Upper lobe of left lung (tissue), 6 donors: ENCODE measurements at regions not wholly inside any gene's neighbourhood (a gene's known extent, or its start where the extent isn't known, plus 50 kb on each side); places are given as distances from the start of the nearest gene placed in this dataset.

Source experiments
- ATAC-seq, 2 donors: fragments of 200-7000 bp; cut with Tn5 transposase; one replicate each; pipeline ENCODE4 v1.9.1; 2022; ENCODE audit warnings: mild to moderate bottlenecking in 2 of 2, moderate library complexity in 2 of 2; ENCODE audit not compliant: low FRiP score in 2 of 2
- DNase-seq, 2 donors: peaks; one replicate each; pipeline ENCODE4 v3.0.0-alpha.2; 2019 to 2020
- H3K27ac ChIP-seq, 4 donors: fragments of 200-600 bp; sonication (generic); one replicate each; pipeline ENCODE4 v1.5.1; 2016 to 2019
- H3K27me3 ChIP-seq, 4 donors: fragments of 200-600 bp; sonication (generic); one replicate each; pipeline ENCODE4 v1.5.1; 2017 to 2019
- H3K36me3 ChIP-seq, 4 donors: fragments of 200-600 bp; sonication (generic); one replicate each; pipeline ENCODE4 v1.5.1; 2016 to 2019
- H3K4me1 ChIP-seq, 4 donors: fragments of 200-600 bp; sonication (generic); one replicate each; pipeline ENCODE4 v1.5.1; 2018 to 2019
- H3K4me3 ChIP-seq, 4 donors: fragments of 200-600 bp; sonication (generic); one replicate each; pipeline ENCODE4 v1.5.1; 2017 to 2019; ENCODE audit warnings: mild to moderate bottlenecking in 2 of 4, moderate library complexity in 1 of 4
- H3K9me3 ChIP-seq, 4 donors: fragments of 200-600 bp; sonication (generic); one replicate each; pipeline ENCODE4 v1.5.1; 2018 to 2019
- EP300 ChIP-seq, 4 donors: sonication (generic); formaldehyde crosslinking; IDR thresholded peaks; one replicate each; pipeline ENCODE4 v1.5.1; 2017; ENCODE audit warnings: antibody characterized with exemption in 4 of 4, control low read depth in 2 of 4
- POLR2A ChIP-seq, 4 donors: fragments of 450-650 bp; IDR thresholded peaks; one replicate each; pipeline ENCODE4 v1.5.1; 2016 to 2017; ENCODE audit warnings: antibody characterized with exemption in 4 of 4, mild to moderate bottlenecking in 2 of 4
- POLR2AphosphoS5 ChIP-seq, 2 donors: sonication (generic); formaldehyde crosslinking; IDR thresholded peaks; one replicate each; pipeline ENCODE4 v1.5.1; 2017; ENCODE audit warnings: antibody characterized with exemption in 2 of 2
- WGBS, 2 donors: methylation state at CpG; one replicate each; pipeline ENCODE4 v1.1.5; 2017 to 2018; 5-methylcytosine and 5-hydroxymethylcytosine counted together
- TF ChIP-seq, protein P1 (sequence below), 6 experiments: fragments of 450-650 bp in 4 of 6; fragments of 200-600 bp in 2 of 6; sonication (generic) in 2 of 6; IDR thresholded peaks; one replicate each; pipeline ENCODE4 v1.5.1; 2016 to 2019; ENCODE audit warnings: antibody characterized with exemption in 6 of 6
- donor health status: DM: no; HTN: no; CAD: no; lungs with moderate emphysema.
- donor health status: DM: no; HTN: yes; CAD: no; lungs with severe emphysema.

DNA sequence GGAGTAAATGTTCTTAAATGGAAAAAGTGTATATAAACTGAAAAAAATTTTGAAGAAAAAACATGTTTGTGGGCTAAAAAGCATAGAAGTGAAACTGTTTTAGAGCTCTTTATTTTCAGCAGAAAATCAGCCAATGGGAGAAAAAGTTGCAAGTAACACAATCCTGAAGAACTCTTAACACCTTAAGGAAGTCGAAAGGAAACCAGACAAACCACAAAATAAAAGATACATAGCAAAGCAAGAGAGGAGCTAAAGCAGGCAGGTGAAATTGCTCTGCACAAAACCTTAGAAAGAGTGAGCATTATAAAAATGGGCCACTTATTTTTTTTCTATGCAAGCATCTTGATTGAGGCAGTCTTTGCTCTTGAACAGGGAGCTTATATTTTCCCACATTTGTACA, 300.5 kb downstream of the RAP2B start:
- WGBS, 2 donors = 52 to 66% methylated on average over 1 of the region's 1 CpG
- no peaks in the 10 kb centered on the region for H3K27me3 ChIP-seq
- no peaks in the 10 kb centered on the region for H3K4me1 ChIP-seq
- H3K4me3 ChIP-seq = no peak overlapping the region
- H3K27ac ChIP-seq = no peak overlapping the region
- DNase-seq = no peak
- no peaks in the 10 kb centered on the region for H3K36me3 ChIP-seq
- no peaks in the 10 kb centered on the region for H3K9me3 ChIP-seq
- TF ChIP-seq EP300 (IDR thresholded peaks at IDR 0.05) (no peak), POLR2A (IDR thresholded peaks at IDR 0.05) (no peak), POLR2AphosphoS5 (IDR thresholded peaks at IDR 0.05) (no peak)
- TF ChIP-seq, protein P1, sequence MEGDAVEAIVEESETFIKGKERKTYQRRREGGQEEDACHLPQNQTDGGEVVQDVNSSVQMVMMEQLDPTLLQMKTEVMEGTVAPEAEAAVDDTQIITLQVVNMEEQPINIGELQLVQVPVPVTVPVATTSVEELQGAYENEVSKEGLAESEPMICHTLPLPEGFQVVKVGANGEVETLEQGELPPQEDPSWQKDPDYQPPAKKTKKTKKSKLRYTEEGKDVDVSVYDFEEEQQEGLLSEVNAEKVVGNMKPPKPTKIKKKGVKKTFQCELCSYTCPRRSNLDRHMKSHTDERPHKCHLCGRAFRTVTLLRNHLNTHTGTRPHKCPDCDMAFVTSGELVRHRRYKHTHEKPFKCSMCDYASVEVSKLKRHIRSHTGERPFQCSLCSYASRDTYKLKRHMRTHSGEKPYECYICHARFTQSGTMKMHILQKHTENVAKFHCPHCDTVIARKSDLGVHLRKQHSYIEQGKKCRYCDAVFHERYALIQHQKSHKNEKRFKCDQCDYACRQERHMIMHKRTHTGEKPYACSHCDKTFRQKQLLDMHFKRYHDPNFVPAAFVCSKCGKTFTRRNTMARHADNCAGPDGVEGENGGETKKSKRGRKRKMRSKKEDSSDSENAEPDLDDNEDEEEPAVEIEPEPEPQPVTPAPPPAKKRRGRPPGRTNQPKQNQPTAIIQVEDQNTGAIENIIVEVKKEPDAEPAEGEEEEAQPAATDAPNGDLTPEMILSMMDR (IDR thresholded peaks at IDR 0.05) = no peak
- ATAC-seq = no peak

DNA sequence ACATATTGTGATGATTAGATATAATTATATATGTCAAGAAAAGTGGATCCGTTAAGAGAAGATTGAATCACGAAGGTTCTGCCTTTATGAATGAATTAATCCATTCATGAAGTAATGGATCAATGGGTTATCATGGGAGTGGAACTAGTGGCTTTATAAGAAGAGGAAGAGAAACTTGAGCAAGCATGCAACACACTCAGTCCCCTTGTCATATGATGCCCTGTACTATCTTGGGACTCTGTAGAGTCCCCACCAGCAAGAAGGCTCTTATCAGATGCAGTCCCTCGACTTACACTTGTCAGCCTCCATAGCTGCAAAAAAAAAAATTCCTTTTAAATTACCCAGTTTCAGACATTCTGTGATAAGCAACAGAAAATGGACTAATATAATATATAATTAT, 301.9 kb downstream of the RAP2B start:
- H3K27ac ChIP-seq = no peak overlapping the region
- H3K4me3 ChIP-seq = no peak overlapping the region
- H3K27me3 ChIP-seq = no peaks in the 10 kb centered on the region
- DNase-seq = no peak
- 73 to 76% methylated on average over 3 of the region's 3 CpGs for WGBS, 2 donors
- H3K4me1 ChIP-seq = no peaks in the 10 kb centered on the region
- H3K36me3 ChIP-seq = no peaks in the 10 kb centered on the region
- ATAC-seq = no peak
- no peaks in the 10 kb centered on the region for H3K9me3 ChIP-seq
- TF ChIP-seq POLR2A (IDR thresholded peaks at IDR 0.05) = no peak
- TF ChIP-seq, protein P1 (IDR thresholded peaks at IDR 0.05) = no peak
- no peak for TF ChIP-seq EP300 (IDR thresholded peaks at IDR 0.05)
- no peak for TF ChIP-seq POLR2AphosphoS5 (IDR thresholded peaks at IDR 0.05)

DNA sequence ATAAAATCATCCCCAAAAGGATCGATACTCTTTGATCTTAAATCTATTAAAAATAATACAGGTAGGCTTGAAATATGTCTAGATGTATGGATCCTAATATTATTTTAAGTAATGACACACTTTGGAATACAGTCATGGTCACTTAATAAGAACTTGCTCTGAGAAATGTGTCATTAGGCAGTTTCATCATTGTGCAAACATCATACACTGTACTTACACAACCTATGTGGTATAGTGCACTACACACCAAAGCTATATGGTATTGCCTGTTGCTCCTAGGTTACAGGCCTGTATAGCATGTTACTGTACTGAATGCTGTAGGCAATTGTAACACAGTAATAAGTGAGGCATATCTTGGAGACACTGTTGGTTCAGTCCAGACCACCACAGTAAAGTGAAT, 307.1 kb downstream of the RAP2B start:
- Histone ChIP-seq H3K27me3 (no peaks in the 10 kb centered on the region), H3K9me3 (no peaks in the 10 kb centered on the region), H3K27ac (no peak overlapping the region), H3K4me1 (no peaks in the 10 kb centered on the region), H3K4me3 (no peak overlapping the region), H3K36me3 (no peaks in the 10 kb centered on the region)
- 96 to 98% methylated on average over 1 of the region's 1 CpG for whole genome bisulfite sequencing, 2 donors
- TF ChIP-seq EP300 (IDR thresholded peaks at IDR 0.05) (no peak), POLR2A (IDR thresholded peaks at IDR 0.05) (no peak), POLR2AphosphoS5 (IDR thresholded peaks at IDR 0.05) (no peak)
- TF ChIP-seq, protein P1 (IDR thresholded peaks at IDR 0.05) = no peak
- no peak for DNase-seq
- no peak for ATAC-seq

DNA sequence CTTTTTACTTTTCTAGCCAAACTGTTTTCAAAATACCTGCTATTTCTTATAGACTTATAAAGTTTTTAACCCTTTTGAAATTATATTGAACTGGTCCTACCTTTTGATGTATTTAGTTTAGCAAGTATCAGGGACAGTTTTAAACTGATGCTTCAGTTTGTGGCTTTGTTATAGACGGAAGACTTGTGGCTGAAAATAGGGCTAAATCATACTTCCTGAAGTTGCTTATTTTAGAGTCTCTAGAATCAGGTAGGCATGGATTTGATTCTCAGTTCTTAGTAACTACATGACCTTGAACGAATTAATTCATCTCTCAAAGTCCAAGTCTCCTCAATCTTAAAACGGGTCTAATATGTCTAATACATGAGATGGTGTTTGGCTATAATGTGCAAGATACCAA, 322.8 kb downstream of the RAP2B start:
- no peak for TF ChIP-seq POLR2A (IDR thresholded peaks at IDR 0.05)
- TF ChIP-seq, protein P1 (IDR thresholded peaks at IDR 0.05) = no peak
- TF ChIP-seq POLR2AphosphoS5 (IDR thresholded peaks at IDR 0.05) = no peak
- no peak for TF ChIP-seq EP300 (IDR thresholded peaks at IDR 0.05)
- Histone ChIP-seq H3K27ac (no peak overlapping the region), H3K9me3 (no peaks in the 10 kb centered on the region), H3K4me1 (no peaks in the 10 kb centered on the region), H3K4me3 (no peak overlapping the region), H3K36me3 (no peaks in the 10 kb centered on the region), H3K27me3 (no peaks in the 10 kb centered on the region)
- ATAC-seq (no peak), DNase-seq (no peak)
- WGBS, 2 donors = 65 to 66% methylated on average over 3 of the region's 3 CpGs

DNA sequence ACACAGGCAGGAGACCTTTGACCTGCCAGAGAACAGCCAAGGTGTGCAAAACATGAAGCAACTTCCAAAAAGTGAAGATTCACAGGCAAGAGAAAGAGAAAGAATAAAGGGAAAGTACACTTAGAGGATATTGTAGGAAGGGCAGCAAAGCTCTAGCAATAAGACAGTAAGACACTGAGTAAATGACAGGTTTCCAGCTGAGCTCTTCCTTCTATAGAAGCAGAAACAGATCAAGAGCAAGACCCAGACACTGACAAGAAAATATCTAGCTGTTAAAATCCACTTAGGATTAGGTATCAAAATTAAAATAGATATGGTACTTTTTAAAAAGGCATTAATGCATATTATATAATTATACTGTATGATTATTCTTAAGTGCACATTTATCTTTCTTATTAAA, 333.4 kb downstream of the RAP2B start:
- H3K4me1 ChIP-seq = no peaks in the 10 kb centered on the region
- ATAC-seq (no peak), DNase-seq (no peak)

More for the DNA sequence above, 333.4 kb downstream of the RAP2B start:
- TF ChIP-seq POLR2AphosphoS5 (IDR thresholded peaks at IDR 0.05) (no peak), EP300 (IDR thresholded peaks at IDR 0.05) (no peak), POLR2A (IDR thresholded peaks at IDR 0.05) (no peak)
- TF ChIP-seq, protein P1 (IDR thresholded peaks at IDR 0.05) = no peak
- Histone ChIP-seq H3K4me3 (no peak overlapping the region), H3K36me3 (no peaks in the 10 kb centered on the region), H3K9me3 (no peaks in the 10 kb centered on the region), H3K27ac (no peak overlapping the region), H3K27me3 (no peaks in the 10 kb centered on the region)
